Endothelial cell of umbilical vein (primary cell): ENCODE measurements at regions not wholly inside any gene's neighbourhood (a gene's known extent, or its start where the extent isn't known, plus 50 kb on each side); places are given as distances from the start of the nearest gene placed in this dataset.

Experiments used
- BruUV-seq: library from RNA; stranded (reverse); fragments of 400-500 nt; replicated peaks from 2 replicates; lab custom pipeline; 2021; lab: Mats Ljungman, UMichigan
- CTCF ChIA-PET: fragments of 300-600, 350-600 bp; sonication (Branson Sonifier 250); formaldehyde crosslinking; loops from one replicate; lab custom pipeline; 2021; ENCODE audit warnings: antibody characterized with exemption, inconsistent platforms; lab: Charles Lee
- POLR2A ChIA-PET: fragments of 300-600, 350-600 bp; sonication (Branson Sonifier 250); formaldehyde crosslinking; loops from one replicate; lab custom pipeline; 2021; ENCODE audit warnings: antibody characterized with exemption, inconsistent platforms; lab: Charles Lee
- DNase-seq: peaks from one replicate; pipeline ENCODE4 v3.0.0-alpha.2; 2011; ENCODE audit warnings: low read depth, low spot score
- FAIRE-seq: peaks from 2 replicates; lab custom pipeline; 2011; peaks lifted over from hg19 to GRCh38; lab: Jason Lieb, UNC
- H2AFZ ChIP-seq: 2 replicates; pipeline ENCODE4 v1.6.0; 2012; ENCODE audit warnings: low read depth, low read length, control low read depth, inconsistent platforms
- H3K27ac ChIP-seq: 2 replicates; pipeline ENCODE4 v1.5.1; 2011; ENCODE audit warnings: low read depth, mild to moderate bottlenecking, control low read depth, low read length, moderate library complexity; ENCODE audit not compliant: insufficient read depth
- H3K27me3 ChIP-seq, 2 experiments: 2 replicates each; pipeline versions ENCODE4 v1.6.0 to v1.6.1; 2011; ENCODE audit warnings: low read length in 2 of 2, mixed read lengths in 1 of 2; ENCODE audit not compliant: control insufficient read depth in 2 of 2, insufficient read depth in 2 of 2
- H3K36me3 ChIP-seq, 2 experiments: 2 replicates in 1 of 2; 3 replicates in 1 of 2; pipeline ENCODE4 v1.5.1; 2011; ENCODE audit warnings: low read length in 2 of 2, mild to moderate bottlenecking in 1 of 2, moderate library complexity in 1 of 2; ENCODE audit not compliant: control insufficient read depth in 2 of 2, insufficient read depth in 2 of 2; ENCODE audit errors: extremely low read depth in 1 of 2
- H3K4me1 ChIP-seq: 3 replicates; pipeline ENCODE4 v1.5.1; 2011; ENCODE audit warnings: mild to moderate bottlenecking, low read length; ENCODE audit not compliant: control insufficient read depth, insufficient read depth; ENCODE audit errors: extremely low read depth
- H3K4me2 ChIP-seq: 2 replicates; pipeline ENCODE4 v1.6.1; 2011; ENCODE audit warnings: low read length, control low read depth, mixed read lengths; ENCODE audit not compliant: insufficient read depth
- H3K4me3 ChIP-seq, 3 experiments: fragments of 200-600 bp in 1 of 3; sonication (generic), shearing (Covaris generic) in 1 of 3; replicated peaks in 1 of 3; 2 replicates each; pipeline ENCODE4 v1.5.1; 2011 to 2016; ENCODE audit warnings: control low read depth in 3 of 3, low read length in 3 of 3, mild to moderate bottlenecking in 2 of 3, inconsistent platforms in 1 of 3, low read depth in 1 of 3, moderate library complexity in 1 of 3; ENCODE audit not compliant: insufficient read depth in 1 of 3
- H3K79me2 ChIP-seq: 2 replicates; pipeline ENCODE4 v1.6.0; 2012; ENCODE audit warnings: low read length, inconsistent platforms; ENCODE audit not compliant: control insufficient read depth, insufficient read depth
- H3K9ac ChIP-seq: replicated peaks from 2 replicates; pipeline ENCODE3; 2011; ENCODE audit warnings: low read length, control low read depth; ENCODE audit not compliant: insufficient read depth; ENCODE audit errors: extremely low read depth
- H3K9me1 ChIP-seq: replicated peaks from 3 replicates; pipeline ENCODE4 v1.6.0; 2011; ENCODE audit warnings: mild to moderate bottlenecking, low read length; ENCODE audit not compliant: control insufficient read depth, insufficient read depth; ENCODE audit errors: extremely low read depth
- H3K9me3 ChIP-seq: replicated peaks from 2 replicates; pipeline ENCODE4 v1.5.1; 2012; ENCODE audit warnings: low read length, inconsistent platforms; ENCODE audit not compliant: control insufficient read depth, insufficient read depth
- H4K20me1 ChIP-seq: replicated peaks from 2 replicates; pipeline ENCODE3; 2011; ENCODE audit warnings: mild to moderate bottlenecking, low read length; ENCODE audit not compliant: control insufficient read depth, insufficient read depth; ENCODE audit errors: extremely low read depth
- CTCF ChIP-seq, 2 donors: IDR thresholded peaks; 1 replicate in 1 of 2; 2 replicates in 1 of 2; pipeline ENCODE4 v1.5.1; 2011; ENCODE audit warnings: low read length in 2 of 2, mild to moderate bottlenecking in 2 of 2, moderate library complexity in 2 of 2, control low read depth in 1 of 2, inconsistent platforms in 1 of 2, low read depth in 1 of 2; ENCODE audit not compliant: insufficient read depth in 1 of 2; ENCODE audit errors: extremely low read depth in 1 of 2
- EZH2 ChIP-seq: IDR thresholded peaks from 2 replicates; pipeline ENCODE4 v1.6.1; 2012; ENCODE audit warnings: borderline replicate concordance, low read depth, mild to moderate bottlenecking, moderate library complexity, low read length, inconsistent platforms; ENCODE audit not compliant: severe bottlenecking
- FOS ChIP-seq: IDR thresholded peaks from 2 replicates; pipeline ENCODE4 v1.6.1; 2011; ENCODE audit warnings: mild to moderate bottlenecking, low read length, moderate library complexity, borderline replicate concordance; ENCODE audit not compliant: insufficient read depth
- GATA2 ChIP-seq: IDR thresholded peaks from 2 replicates; pipeline ENCODE4 v1.7.0; 2011; ENCODE audit warnings: low read depth, mild to moderate bottlenecking, moderate library complexity, mixed read lengths, low read length; ENCODE audit not compliant: insufficient read length, insufficient read depth
- JUN ChIP-seq: IDR thresholded peaks from 2 replicates; pipeline ENCODE4 v1.6.1; 2011; ENCODE audit warnings: borderline replicate concordance, low read depth; ENCODE audit not compliant: insufficient read length, insufficient read depth
- MYC ChIP-seq: IDR thresholded peaks from one replicate; pipeline ENCODE4 v1.6.1; 2011; ENCODE audit warnings: mild to moderate bottlenecking, low read depth, low read length
- POLR2A ChIP-seq: IDR thresholded peaks from 2 replicates; pipeline ENCODE4 v1.6.1; 2012; ENCODE audit warnings: low read depth, mild to moderate bottlenecking, control low read depth, low read length
- POLR2AphosphoS5 ChIP-seq: IDR thresholded peaks from 2 replicates; pipeline ENCODE4 v1.6.1; 2012; ENCODE audit warnings: low read depth, mild to moderate bottlenecking, control low read depth, low read length, moderate library complexity; ENCODE audit not compliant: insufficient read depth
- dilution Hi-C: fragments of 300-500 bp; cut with MboI; formaldehyde crosslinking; loops from one replicate; pipeline ENCODE4 v1.15.0; 2019; ENCODE audit warnings: low sequenced_read_pairs; ENCODE audit not compliant: extremely low pct_ligation_motif_present
- intact Hi-C: fragments of 100-400 bp; cut with micrococcal nuclease; formaldehyde crosslinking; loops from one replicate; pipeline ENCODE4 v1.10.0; 2022
- TF ChIP-seq, protein P1 (sequence below): IDR thresholded peaks from 2 replicates; pipeline ENCODE4 v1.6.1; 2011; ENCODE audit not compliant: insufficient read depth, insufficient read length

GRCh38 chr1:229185963-229186362 lies 84.9 kb upstream of the RAB4A start:
- no peak overlapping the region for H3K4me3 ChIP-seq
- TF ChIP-seq GATA2 (no peak), EZH2 (no peak), POLR2AphosphoS5 (no peak), CTCF (IDR thresholded peaks at IDR 0.05; ENCODE audit: extremely low read depth in 1 of 2, insufficient read depth in 1 of 2, low read depth in 1 of 2, low read length in 2 of 2) (no peak), JUN (no peak), FOS (no peak), MYC (no peak), POLR2A (no peak)
- TF ChIP-seq, protein P1, sequence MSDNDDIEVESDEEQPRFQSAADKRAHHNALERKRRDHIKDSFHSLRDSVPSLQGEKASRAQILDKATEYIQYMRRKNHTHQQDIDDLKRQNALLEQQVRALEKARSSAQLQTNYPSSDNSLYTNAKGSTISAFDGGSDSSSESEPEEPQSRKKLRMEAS: no peak
- H2AFZ ChIP-seq: no peak overlapping the region
- dilution Hi-C loops: no loop called here
- no peaks in the 10 kb centered on the region for H4K20me1 ChIP-seq
- H3K36me3 ChIP-seq: no peaks in the 10 kb centered on the region
- no peaks in the 10 kb centered on the region for H3K4me1 ChIP-seq
- POLR2A ChIA-PET: no interaction called here
- no peak overlapping the region for H3K27ac ChIP-seq
- no peak for DNase-seq
- no peaks in the 10 kb centered on the region for H3K27me3 ChIP-seq
- no peak overlapping the region for H3K4me2 ChIP-seq
- H3K9me1 ChIP-seq: no peaks in the 10 kb centered on the region
- no peaks in the 10 kb centered on the region for H3K79me2 ChIP-seq
- no peaks in the 10 kb centered on the region for H3K9me3 ChIP-seq
- no peak for FAIRE-seq
- CTCF ChIA-PET: no interaction called here
- BruUV-seq: no TSS peak
- H3K9ac ChIP-seq: no peak overlapping the region
- intact Hi-C loops: no loop called here
